IMR-90 (cell line): ENCODE measurements at regions not wholly inside any gene's neighbourhood (a gene's known extent, or its start where the extent isn't known, plus 50 kb on each side); places are given as distances from the start of the nearest gene placed in this dataset.

Source experiments
- ATAC-seq: fragments of 200-7000 bp; cut with Tn5 transposase; 2 replicates; pipeline ENCODE4 v1.9.1; 2020; ENCODE audit warnings: low read depth, mild to moderate bottlenecking, moderate library complexity
- BruUV-seq: library from RNA; stranded (reverse); fragments of 400-500 nt; replicated peaks from 2 replicates; lab custom pipeline; 2021; lab: Mats Ljungman, UMichigan
- CTCF ChIA-PET: fragments of 300-600 bp; formaldehyde crosslinking; extraction: SDS; loops from one replicate; lab custom pipeline; 2021; ENCODE audit warnings: antibody characterized with exemption; lab: Yijun Ruan, JAX
- POLR2A ChIA-PET: fragments of 300-600 bp; sonication (Branson Sonifier 250); formaldehyde crosslinking; loops from one replicate; lab custom pipeline; 2022; ENCODE audit warnings: antibody characterized with exemption; ENCODE audit not compliant: unreplicated experiment; lab: Charles Lee
- DNase-seq: peaks from one replicate; pipeline ENCODE4 v3.0.0; 2013
- H2AFZ ChIP-seq: replicated peaks from 2 replicates; pipeline ENCODE3; 2013; ENCODE audit warnings: low read length, mild to moderate bottlenecking; ENCODE audit not compliant: poor library complexity
- H2AK5ac ChIP-seq: 2 replicates; pipeline ENCODE4 v1.6.1; 2013; ENCODE audit warnings: low read depth, low read length, inconsistent platforms
- H2AK9ac ChIP-seq: replicated peaks from 2 replicates; pipeline ENCODE3; 2013; ENCODE audit warnings: mild to moderate bottlenecking, low read depth, low read length, moderate library complexity; ENCODE audit not compliant: poor library complexity
- H2BK120ac ChIP-seq: 2 replicates; pipeline ENCODE4 v1.6.1; 2013; ENCODE audit warnings: low read depth, low read length, inconsistent platforms
- H2BK15ac ChIP-seq: 3 replicates; pipeline ENCODE4 v1.6.1; 2013; ENCODE audit warnings: low read depth, low read length, inconsistent platforms
- H2BK20ac ChIP-seq: 2 replicates; pipeline ENCODE4 v1.6.1; 2013; ENCODE audit warnings: low read depth, mild to moderate bottlenecking, inconsistent platforms, low read length, moderate library complexity
- H2BK5ac ChIP-seq: 2 replicates; pipeline ENCODE4 v1.6.1; 2013; ENCODE audit warnings: mild to moderate bottlenecking, low read depth, low read length, inconsistent platforms; ENCODE audit not compliant: poor library complexity, severe bottlenecking
- H3K14ac ChIP-seq: replicated peaks from 2 replicates; pipeline ENCODE4 v1.6.1; 2013; ENCODE audit warnings: low read depth, low read length, inconsistent platforms
- H3K18ac ChIP-seq: 2 replicates; pipeline ENCODE4 v1.6.1; 2013; ENCODE audit warnings: low read depth, low read length, control low read depth
- H3K23ac ChIP-seq: 2 replicates; pipeline ENCODE4 v1.6.1; 2013; ENCODE audit warnings: low read depth, low read length, inconsistent platforms
- H3K27ac ChIP-seq: 2 replicates; pipeline ENCODE4 v1.5.1; 2013; ENCODE audit warnings: mild to moderate bottlenecking, control low read depth, low read length; ENCODE audit not compliant: insufficient read depth
- H3K27me3 ChIP-seq: 2 replicates; pipeline ENCODE4 v1.6.1; 2013; ENCODE audit warnings: low read length; ENCODE audit not compliant: control insufficient read depth, insufficient read depth
- H3K36me3 ChIP-seq: 2 replicates; pipeline ENCODE4 v1.6.1; 2013; ENCODE audit warnings: low read length, mixed read lengths; ENCODE audit not compliant: control insufficient read depth, insufficient read depth
- H3K4ac ChIP-seq: 2 replicates; pipeline ENCODE4 v1.6.1; 2013; ENCODE audit warnings: low read depth, low read length, inconsistent platforms
- H3K4me1 ChIP-seq: 2 replicates; pipeline ENCODE4 v1.6.1; 2013; ENCODE audit warnings: low read length, mixed read lengths; ENCODE audit not compliant: control insufficient read depth, insufficient read depth
- H3K4me2 ChIP-seq: 2 replicates; pipeline ENCODE4 v1.6.1; 2013; ENCODE audit warnings: low read depth, mild to moderate bottlenecking, control low read depth, low read length, moderate library complexity
- H3K4me3 ChIP-seq: 2 replicates; pipeline ENCODE4 v1.5.1; 2013; ENCODE audit warnings: low read depth, mild to moderate bottlenecking, control low read depth, low read length, moderate library complexity; ENCODE audit not compliant: insufficient read depth
- H3K56ac ChIP-seq: 2 replicates; pipeline ENCODE4 v1.6.1; 2013; ENCODE audit warnings: low read length, inconsistent platforms; ENCODE audit not compliant: insufficient read depth; ENCODE audit errors: extremely low read depth
- H3K79me1 ChIP-seq, 2 experiments: 2 replicates each; pipeline ENCODE4 v1.6.1; 2013; ENCODE audit warnings: low read length in 2 of 2, inconsistent platforms in 1 of 2, low read depth in 1 of 2
- H3K9ac ChIP-seq: 2 replicates; pipeline ENCODE4 v1.6.1; 2013; ENCODE audit warnings: low read depth, low read length, control low read depth
- H3K9me1 ChIP-seq: 2 replicates; pipeline ENCODE4 v1.6.1; 2013; ENCODE audit warnings: low read length, inconsistent platforms; ENCODE audit not compliant: insufficient read depth
- H3K9me3 ChIP-seq: 2 replicates; pipeline ENCODE4 v1.6.1; 2013; ENCODE audit warnings: low read length; ENCODE audit not compliant: control insufficient read depth, insufficient read depth
- H4K20me1 ChIP-seq: 2 replicates; pipeline ENCODE4 v1.6.1; 2013; ENCODE audit warnings: low read length, inconsistent platforms; ENCODE audit not compliant: insufficient read depth
- H4K5ac ChIP-seq: 2 replicates; pipeline ENCODE4 v1.6.1; 2013; ENCODE audit warnings: mild to moderate bottlenecking, low read depth, low read length, control low read depth
- H4K8ac ChIP-seq, 2 experiments: 2 replicates each; pipeline ENCODE4 v1.6.1; 2013; ENCODE audit warnings: low read depth in 2 of 2, low read length in 2 of 2, control low read depth in 1 of 2, inconsistent platforms in 1 of 2
- H4K91ac ChIP-seq: 2 replicates; pipeline ENCODE4 v1.6.1; 2013; ENCODE audit warnings: low read depth, low read length, inconsistent platforms; ENCODE audit not compliant: insufficient read depth
- BHLHE40 ChIP-seq: fragments of 150-350 bp; IDR thresholded peaks from 2 replicates; pipeline ENCODE4 v1.6.1; 2016; ENCODE audit warnings: mild to moderate bottlenecking, low read depth, low read length
- CEBPB ChIP-seq: IDR thresholded peaks from 2 replicates; pipeline ENCODE4 v1.6.1; 2012; ENCODE audit warnings: low read depth, low read length, improper control_type of control experiment
- CHD1 ChIP-seq: IDR thresholded peaks from 2 replicates; pipeline ENCODE4 v1.6.1; 2012; ENCODE audit warnings: low read depth, low read length, improper control_type of control experiment
- MAFK ChIP-seq: IDR thresholded peaks from 2 replicates; pipeline ENCODE4 v1.6.1; 2012; ENCODE audit warnings: low read depth, low read length, improper control_type of control experiment
- MAZ ChIP-seq: IDR thresholded peaks from 2 replicates; pipeline ENCODE4 v1.6.1; 2012; ENCODE audit warnings: low read depth, mild to moderate bottlenecking, low read length, improper control_type of control experiment, moderate library complexity, borderline replicate concordance
- MXI1 ChIP-seq: IDR thresholded peaks from 2 replicates; pipeline ENCODE4 v1.6.1; 2012; ENCODE audit warnings: low read depth, mild to moderate bottlenecking, low read length, moderate library complexity, borderline replicate concordance
- NFE2L2 ChIP-seq: fragments of 150-350 bp; IDR thresholded peaks from 2 replicates; pipeline ENCODE4 v1.6.1; 2016; ENCODE audit warnings: low read depth, mild to moderate bottlenecking, low read length
- POLR2A ChIP-seq: IDR thresholded peaks from 2 replicates; pipeline ENCODE4 v1.6.1; 2012; ENCODE audit warnings: mild to moderate bottlenecking, low read depth, low read length
- RAD21 ChIP-seq: IDR thresholded peaks from 2 replicates; pipeline ENCODE4 v1.6.1; 2012; ENCODE audit warnings: low read length, improper control_type of control experiment
- RCOR1 ChIP-seq: IDR thresholded peaks from 2 replicates; pipeline ENCODE4 v1.6.1; 2012; ENCODE audit warnings: mild to moderate bottlenecking, low read length, improper control_type of control experiment; ENCODE audit not compliant: insufficient replicate concordance
- SMC3 ChIP-seq: fragments of 150-350 bp; IDR thresholded peaks from 2 replicates; pipeline ENCODE4 v1.6.1; 2016; ENCODE audit warnings: low read depth, mild to moderate bottlenecking, antibody characterized with exemption, low read length, moderate library complexity
- WGBS, 2 experiments: methylation state at CpG; one replicate each; pipeline versions ENCODE4 v1.1.5 to v1.1.7; 2013; ENCODE audit warnings: missing lambda C conversion rate in 2 of 2; ENCODE audit not compliant: insufficient read length in 1 of 2; ENCODE audit errors: extremely low coverage in 2 of 2; 5-methylcytosine and 5-hydroxymethylcytosine counted together
- dilution Hi-C: fragments of 300-500 bp; cut with HindIII; formaldehyde crosslinking; loops from one replicate; pipeline ENCODE4 v1.14.3; 2018; ENCODE audit warnings: low sequenced_read_pairs; ENCODE audit not compliant: unreplicated experiment
- in situ Hi-C: fragments of 300-500 bp; cut with MboI; formaldehyde crosslinking; loops from 3 replicates; pipeline ENCODE4 v1.14.3; 2019; ENCODE audit warnings: low sequenced_read_pairs, inconsistent platforms, mixed read lengths
- intact Hi-C: fragments of 100-400 bp; cut with micrococcal nuclease; formaldehyde crosslinking; loops from 2 replicates; pipeline ENCODE4 v1.10.0; 2022
- TF ChIP-seq, protein P1 (sequence below): fragments of 150-350 bp; IDR thresholded peaks from 2 replicates; pipeline ENCODE4 v1.6.1; 2016; ENCODE audit warnings: low read depth, mild to moderate bottlenecking, low read length, moderate library complexity, borderline replicate concordance
- TF ChIP-seq, protein P2 (sequence below): fragments of 150-350 bp; IDR thresholded peaks from 2 replicates; pipeline ENCODE4 v1.6.1; 2017; ENCODE audit warnings: mild to moderate bottlenecking, antibody characterized with exemption, low read length, low read depth

DNA sequence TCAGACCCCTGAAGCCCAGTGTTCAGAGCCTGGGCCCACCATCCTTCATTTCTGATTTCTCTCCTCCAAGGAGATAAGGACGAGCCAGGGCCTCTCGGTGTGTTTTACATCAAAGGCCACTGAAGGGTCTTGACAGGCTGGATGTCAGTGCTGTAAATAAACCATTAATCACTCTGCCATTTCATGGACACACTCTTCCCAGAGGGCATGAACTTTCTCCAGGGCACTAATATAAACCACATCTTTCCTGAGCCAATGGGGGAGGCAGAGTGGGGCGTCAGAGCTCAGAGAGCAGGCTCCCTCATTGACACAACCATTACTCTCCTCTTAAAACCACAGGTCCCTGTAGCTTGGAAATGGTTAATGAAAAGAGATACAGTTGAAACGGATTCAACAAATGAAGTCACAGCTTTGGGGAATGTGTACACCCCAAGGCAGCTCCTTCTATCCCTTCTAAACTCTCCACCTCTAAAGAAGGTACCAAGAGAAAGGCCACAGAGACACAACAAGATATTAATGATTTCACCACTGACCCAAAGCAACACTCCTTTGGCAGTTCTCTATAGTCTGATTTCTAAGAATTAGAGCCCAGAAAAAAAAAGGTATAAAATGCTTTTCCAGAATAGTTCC lies 200.6 kb downstream of the CHIC2 start (continued):
- TF ChIP-seq, protein P1, sequence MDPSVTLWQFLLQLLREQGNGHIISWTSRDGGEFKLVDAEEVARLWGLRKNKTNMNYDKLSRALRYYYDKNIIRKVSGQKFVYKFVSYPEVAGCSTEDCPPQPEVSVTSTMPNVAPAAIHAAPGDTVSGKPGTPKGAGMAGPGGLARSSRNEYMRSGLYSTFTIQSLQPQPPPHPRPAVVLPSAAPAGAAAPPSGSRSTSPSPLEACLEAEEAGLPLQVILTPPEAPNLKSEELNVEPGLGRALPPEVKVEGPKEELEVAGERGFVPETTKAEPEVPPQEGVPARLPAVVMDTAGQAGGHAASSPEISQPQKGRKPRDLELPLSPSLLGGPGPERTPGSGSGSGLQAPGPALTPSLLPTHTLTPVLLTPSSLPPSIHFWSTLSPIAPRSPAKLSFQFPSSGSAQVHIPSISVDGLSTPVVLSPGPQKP: no peak

DNA sequence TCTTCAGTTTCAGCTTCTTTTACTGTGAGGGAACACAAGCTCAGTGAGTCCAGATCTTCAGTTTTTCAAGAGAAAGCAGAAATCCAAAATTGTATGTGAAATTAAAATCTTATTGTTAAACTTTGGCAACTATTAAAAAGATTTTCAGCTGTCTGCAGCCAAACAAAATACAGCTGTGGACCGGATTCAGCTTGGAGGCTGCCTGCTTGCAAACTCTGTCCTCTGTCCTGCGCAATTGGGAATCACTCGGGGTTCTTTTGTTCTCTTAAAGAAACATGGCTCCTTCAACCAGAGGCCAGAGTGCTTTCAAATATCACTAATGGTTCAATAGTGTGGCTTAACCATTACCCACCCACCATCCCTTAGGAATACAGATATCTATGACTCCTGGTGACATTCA lies 201.2 kb downstream of the CHIC2 start:
- peak overlapping the region; percentile 39; the same call in 1 of the 2 replicates for H3K23ac ChIP-seq
- dilution Hi-C loops (no loop called here), in situ Hi-C loops (no loop called here), intact Hi-C loops (loop anchor here (5.0 kb wide), 2 partner anchors 156 to 369 kb away; no protein-coding TSS in a partner anchor)
- H3K14ac ChIP-seq: peak overlapping the region; percentile 84
- peak overlapping the region; percentile 99 for H4K5ac ChIP-seq
- peak overlapping the region; percentile 1; the same call in 1 of the 2 replicates for H3K56ac ChIP-seq
- BruUV-seq: no TSS peak
- no peaks in the 10 kb centered on the region for H3K79me1 ChIP-seq
- no peaks in the 10 kb centered on the region for H3K36me3 ChIP-seq
- no peak overlapping the region for H2AFZ ChIP-seq
- H3K27ac ChIP-seq: peak overlapping the region; percentile 89
- H3K4me1 ChIP-seq: peaks cover 15% of the 10 kb centered on the region
- DNase-seq (peak; percentile 49), ATAC-seq (peak; percentile 46)
- H3K4me3 ChIP-seq: no peak overlapping the region
- CTCF ChIA-PET: interaction anchor here (1.1 kb wide), 1 partner anchor 37 kb away, joined by 3 read pairs; no protein-coding TSS in a partner anchor
- H3K27me3 ChIP-seq: no peaks in the 10 kb centered on the region
- peak overlapping the region; percentile 92 for H4K91ac ChIP-seq
- H2AK5ac ChIP-seq: peak overlapping the region; percentile 46; the same call in 1 of the 2 replicates
- peak overlapping the region; percentile 87 for H2BK120ac ChIP-seq
- H3K9me1 ChIP-seq: peaks cover 2% of the 10 kb centered on the region; the same call in 1 of the 2 replicates
- no peaks in the 10 kb centered on the region for H4K20me1 ChIP-seq
- WGBS, 2 experiments: 45% methylated on average over 2 of the region's 3 CpGs; no CpG with 5 or more reads in 1 of the 2 experiments
- H3K9me3 ChIP-seq: no peaks in the 10 kb centered on the region
- peak overlapping the region; percentile 75; the same call in 1 of the 2 replicates for H3K4ac ChIP-seq
- POLR2A ChIA-PET: no interaction called here
- H3K18ac ChIP-seq: peak overlapping the region; percentile 97
- H2BK5ac ChIP-seq: peak overlapping the region; percentile 59
- peak overlapping the region; percentile 58; the same call in 1 of the 2 replicates for H3K4me2 ChIP-seq
- H2BK20ac ChIP-seq: peak overlapping the region; percentile 79
- H3K9ac ChIP-seq: peak overlapping the region; percentile 43; the same call in 1 of the 2 replicates
- H2AK9ac ChIP-seq: no peak overlapping the region
- H4K8ac ChIP-seq: peak overlapping the region; percentile 46 to 76
- H2BK15ac ChIP-seq: peak overlapping the region; percentile 90
- TF ChIP-seq MAZ (no peak), MXI1 (no peak), MAFK (no peak), CHD1 (no peak), NFE2L2 (no peak), POLR2A (no peak), CEBPB (no peak), RCOR1 (no peak), SMC3 (no peak), RAD21 (no peak), BHLHE40 (no peak)
- TF ChIP-seq, protein P2, sequence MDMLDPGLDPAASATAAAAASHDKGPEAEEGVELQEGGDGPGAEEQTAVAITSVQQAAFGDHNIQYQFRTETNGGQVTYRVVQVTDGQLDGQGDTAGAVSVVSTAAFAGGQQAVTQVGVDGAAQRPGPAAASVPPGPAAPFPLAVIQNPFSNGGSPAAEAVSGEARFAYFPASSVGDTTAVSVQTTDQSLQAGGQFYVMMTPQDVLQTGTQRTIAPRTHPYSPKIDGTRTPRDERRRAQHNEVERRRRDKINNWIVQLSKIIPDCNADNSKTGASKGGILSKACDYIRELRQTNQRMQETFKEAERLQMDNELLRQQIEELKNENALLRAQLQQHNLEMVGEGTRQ: no peak
- TF ChIP-seq, protein P1: no peak
